GM03348 (cell line): ENCODE measurements at regions not wholly inside any gene's neighbourhood (a gene's known extent, or its start where the extent isn't known, plus 50 kb on each side); places are given as distances from the start of the nearest gene placed in this dataset.

Experiments used
- DNase-seq: peaks from one replicate; pipeline ENCODE4 v3.0.0; 2012; ENCODE audit warnings: low spot score

- no peak for DNase-seq
Measured at GRCh38 chr7:18363751-18364380, 131.7 kb upstream of the HDAC9 start.

DNA sequence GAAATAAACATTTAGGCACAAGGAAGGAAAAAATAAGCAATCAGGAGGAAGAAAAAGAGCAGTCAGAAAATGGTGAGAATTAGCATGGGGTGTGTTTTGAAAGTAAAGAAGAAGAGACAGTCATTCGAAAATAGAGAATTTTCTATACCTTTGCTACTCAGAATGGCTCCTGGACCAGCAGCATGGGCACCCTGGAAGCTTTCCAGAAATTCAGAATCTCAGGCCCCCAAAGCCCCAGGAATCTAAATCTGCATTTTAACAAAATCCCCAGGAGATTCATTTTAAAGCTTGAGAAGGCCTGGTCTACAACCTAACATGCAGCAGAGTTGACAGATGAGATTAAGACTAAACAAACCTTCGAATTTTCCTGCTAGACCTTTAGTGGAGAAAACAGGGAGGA is 131.2 kb upstream of the HDAC9 start:
- DNase-seq: no peak

DNA sequence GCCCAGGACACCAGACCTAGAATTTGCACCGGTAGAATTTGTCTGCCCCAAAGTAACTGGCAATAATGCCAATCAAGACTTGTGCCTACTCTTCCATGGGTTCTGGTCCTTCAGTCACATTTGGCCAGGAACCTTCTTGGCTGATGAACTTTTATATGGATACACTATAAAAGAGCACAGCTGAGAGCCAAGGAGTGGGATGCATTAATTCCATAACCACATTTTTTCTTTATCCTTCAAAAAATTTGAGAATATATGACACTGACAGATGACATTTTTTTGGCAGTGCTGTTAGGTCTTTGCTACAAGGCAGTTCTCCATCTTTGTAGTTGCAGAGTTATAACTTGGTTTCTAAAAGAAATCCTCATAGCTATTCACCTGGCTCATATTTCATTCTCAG is 129.2 kb upstream of the HDAC9 start:
- DNase-seq: no peak

GRCh38 chr7:18369011-18369410 is 126.5 kb upstream of the HDAC9 start:
- no peak for DNase-seq

DNA sequence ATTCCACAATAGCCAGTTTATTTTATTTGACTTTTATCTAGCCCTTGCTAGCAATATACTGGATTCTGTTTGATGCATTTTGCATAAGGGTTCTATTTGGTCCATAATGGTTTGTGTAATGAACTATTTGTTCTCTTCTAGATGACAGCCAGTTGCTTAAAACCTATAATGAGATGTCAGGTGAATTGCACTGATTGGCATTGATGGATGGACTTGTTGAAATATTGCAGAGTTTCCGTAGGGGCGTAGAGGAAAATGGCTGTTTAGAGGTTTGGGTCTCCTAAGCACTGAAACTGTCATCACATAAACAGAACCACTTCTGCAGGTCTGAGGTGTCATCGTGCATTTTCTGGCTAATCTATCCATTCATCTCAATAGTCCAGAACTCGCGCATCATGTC is 124.9 kb upstream of the HDAC9 start:
- DNase-seq: no peak

GRCh38 chr7:18378989-18379605 is 116.5 kb upstream of the HDAC9 start:
- DNase-seq: no peak

GRCh38 chr7:18384491-18385143 is 110.9 kb upstream of the HDAC9 start:
- no peak for DNase-seq

DNA sequence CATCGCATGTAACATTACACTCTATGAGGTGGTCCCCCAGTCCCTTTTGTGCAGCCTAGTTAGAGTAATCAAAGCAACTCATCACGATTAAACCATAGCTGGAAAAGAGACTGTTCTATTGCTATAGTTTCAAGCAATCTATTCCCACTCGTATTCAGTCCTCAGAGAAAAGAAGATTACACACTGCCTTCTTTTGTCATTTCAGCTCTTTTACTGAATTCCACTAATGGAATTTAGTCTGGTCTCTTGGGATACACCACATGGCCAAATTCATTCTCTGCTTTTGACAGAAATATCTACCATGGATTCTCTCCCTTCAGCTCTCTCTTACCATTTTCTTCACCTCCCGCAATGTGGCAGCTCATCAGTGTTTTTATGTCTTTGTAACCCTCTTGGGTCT is 108.9 kb upstream of the HDAC9 start:
- no peak for DNase-seq

DNA sequence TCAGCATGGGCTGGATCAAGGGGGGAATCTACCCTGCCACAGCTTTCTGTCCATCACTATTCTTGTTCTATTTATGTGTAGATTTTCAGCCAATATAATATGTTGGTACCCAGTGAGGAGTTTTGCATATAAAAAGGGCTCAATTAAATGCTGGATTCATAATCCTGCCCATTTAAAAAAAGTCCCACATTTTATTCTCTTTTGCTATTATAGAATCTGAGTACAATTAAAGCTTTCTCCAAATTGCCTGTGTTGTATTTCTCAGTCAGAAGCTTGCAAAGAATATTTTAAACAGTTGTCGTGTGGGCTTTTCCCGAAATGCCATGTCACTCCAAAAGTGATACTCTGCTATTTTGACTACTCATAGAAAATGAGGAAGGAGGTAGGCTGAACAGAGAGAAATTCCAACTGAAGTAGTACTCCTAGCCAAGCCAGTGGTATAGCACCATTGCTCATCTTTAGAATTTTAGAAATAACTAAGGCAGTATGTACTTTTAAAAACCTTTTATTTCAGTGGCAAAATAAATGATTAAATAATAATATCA is 108.3 kb upstream of the HDAC9 start:
- no peak for DNase-seq

GRCh38 chr7:18390535-18390907 is 105.0 kb upstream of the HDAC9 start:
- DNase-seq: no peak

- no peak for DNase-seq
Measured at GRCh38 chr7:18393465-18394118, 102.0 kb upstream of the HDAC9 start.

GRCh38 chr7:18395868-18396267 is 99.7 kb upstream of the HDAC9 start:
- DNase-seq: no peak

DNA sequence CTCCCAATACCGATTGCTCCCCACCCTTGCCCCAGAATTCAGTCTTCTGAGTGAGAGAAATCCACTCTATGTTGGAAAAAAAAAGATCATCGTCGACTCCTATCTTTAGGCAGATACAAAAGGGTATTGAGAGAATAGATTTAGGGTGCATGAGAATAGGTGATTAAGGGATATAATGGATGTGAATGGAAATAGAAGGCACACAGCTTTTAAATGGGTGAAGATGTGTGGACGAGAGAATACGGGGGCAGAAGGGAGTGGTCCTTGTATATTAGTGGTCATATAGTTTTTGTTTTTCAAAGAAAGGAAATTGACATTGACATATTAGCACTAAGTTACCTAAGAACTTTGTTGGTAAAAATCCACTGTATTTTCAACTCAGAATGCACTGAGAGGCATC is 98.6 kb upstream of the HDAC9 start:
- no peak for DNase-seq

GRCh38 chr7:18399436-18400235 is 95.9 kb upstream of the HDAC9 start:
- no peak for DNase-seq

DNA sequence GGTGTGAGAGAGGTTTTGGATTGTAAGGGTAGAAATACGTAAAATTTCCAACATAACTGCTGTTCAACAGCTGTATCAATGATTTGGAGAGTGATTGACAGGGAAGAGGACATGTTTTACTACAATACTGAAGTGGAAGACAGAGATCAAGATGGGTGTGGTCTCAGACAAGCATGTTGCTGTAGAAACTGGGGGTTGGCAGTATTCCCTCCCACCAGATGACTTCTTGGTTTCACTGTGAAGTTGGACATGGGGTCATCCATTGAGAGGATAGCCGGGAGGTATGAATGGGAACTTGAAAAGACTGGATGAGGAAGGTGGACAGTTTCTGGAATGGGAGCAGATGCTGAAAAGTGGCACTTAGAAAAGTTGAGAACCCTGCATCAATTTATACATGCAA is 95.3 kb upstream of the HDAC9 start:
- DNase-seq: no peak

DNA sequence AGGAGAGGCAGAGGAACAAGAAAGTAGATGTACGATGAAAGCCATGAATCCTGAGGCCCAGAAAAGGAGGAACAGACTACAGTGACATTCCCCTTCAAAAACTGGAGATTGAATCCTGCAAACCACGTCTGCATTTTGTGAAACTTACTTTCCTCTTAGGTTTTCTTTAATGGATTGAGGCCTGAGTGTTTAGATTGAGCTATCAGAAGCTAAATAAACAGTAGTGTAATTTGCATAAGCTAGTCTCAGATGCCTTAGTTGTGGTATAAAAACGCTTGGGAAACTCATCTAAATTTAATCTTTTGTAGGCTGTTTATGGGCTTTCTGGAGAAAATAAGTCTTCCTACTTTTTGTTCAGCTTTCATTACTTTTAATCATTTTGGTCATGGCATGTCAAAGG is 94.8 kb upstream of the HDAC9 start:
- no peak for DNase-seq

DNA sequence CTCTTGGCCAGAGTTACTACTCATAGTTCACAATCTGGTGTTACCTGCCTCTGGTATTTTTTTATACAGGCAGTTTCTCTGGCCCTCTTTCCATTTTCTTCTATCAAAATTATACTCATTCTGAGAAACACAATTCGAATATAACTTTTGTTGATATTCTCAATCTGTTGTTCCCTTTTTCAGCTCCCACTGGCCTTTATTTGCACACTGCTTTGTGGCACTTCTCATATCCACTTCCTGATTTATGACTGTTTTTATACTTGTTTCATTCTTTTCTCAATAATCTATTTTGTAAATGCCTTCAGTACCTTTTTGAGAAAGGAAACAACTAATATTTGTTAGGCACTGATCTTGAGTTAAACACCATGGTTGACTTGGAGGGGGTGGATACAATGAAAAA is 93.8 kb upstream of the HDAC9 start:
- DNase-seq: no peak

- no peak for DNase-seq
Measured at GRCh38 chr7:18402488-18403183, 92.9 kb upstream of the HDAC9 start.

- DNase-seq: no peak
Measured at GRCh38 chr7:18405726-18406125, 89.8 kb upstream of the HDAC9 start.

GRCh38 chr7:18407385-18407784 is 88.2 kb upstream of the HDAC9 start:
- DNase-seq: no peak

DNA sequence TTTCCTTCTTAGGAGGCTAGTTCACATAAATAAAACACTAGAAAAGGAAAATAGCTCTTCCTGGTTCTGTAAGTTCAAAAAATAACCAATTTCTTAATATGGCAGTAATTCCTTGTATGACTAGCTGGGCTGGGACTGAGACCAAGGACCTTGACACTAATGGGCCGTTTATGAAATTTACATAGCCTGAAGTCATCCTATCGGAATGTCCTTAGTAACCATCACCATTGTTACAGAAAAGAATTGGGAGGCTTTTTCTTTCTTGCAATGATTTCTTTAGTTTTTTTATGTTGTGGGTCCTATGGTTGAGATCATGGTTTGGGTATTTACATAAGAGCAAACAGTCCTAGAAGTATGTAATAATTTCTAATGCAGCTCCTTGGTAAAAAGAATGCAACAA is 87.1 kb upstream of the HDAC9 start:
- DNase-seq: peak; percentile 84

GRCh38 chr7:18408868-18409267 is 86.7 kb upstream of the HDAC9 start:
- DNase-seq: no peak
